ENCODE measurements at regions not wholly inside any gene's neighbourhood (a gene's known extent, or its start where the extent isn't known, plus 50 kb on each side); places are given as distances from the start of the nearest gene placed in this dataset.

GRCh38 chr4:4808086-4808485 lies 51.4 kb upstream of the MSX1 start:
- DNase-seq (ENCODE audit: low spot score): no peak

- no peak for DNase-seq (ENCODE audit: low spot score)
Measured at GRCh38 chr4:4805887-4806286, 53.6 kb upstream of the MSX1 start.

DNA sequence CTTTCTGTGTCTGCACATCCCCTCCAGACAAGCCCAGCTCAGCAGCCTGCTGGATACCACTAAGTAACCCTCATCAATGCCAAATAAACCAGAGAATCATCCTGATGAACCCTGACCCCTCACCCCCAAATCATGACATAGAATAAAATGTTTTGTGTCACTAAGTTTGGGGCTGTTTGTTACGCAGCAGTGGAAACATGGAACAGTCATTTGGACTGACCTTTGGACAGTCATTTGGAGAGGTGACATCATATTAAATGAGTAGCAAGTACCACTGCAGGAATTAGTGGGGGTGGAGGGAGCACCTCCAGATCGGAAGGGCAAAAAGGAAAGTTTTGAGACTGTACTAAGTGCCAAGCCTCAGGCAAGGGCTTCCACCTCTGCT lies 55.6 kb upstream of the MSX1 start:
- DNase-seq (ENCODE audit: low spot score): no peak

DNA sequence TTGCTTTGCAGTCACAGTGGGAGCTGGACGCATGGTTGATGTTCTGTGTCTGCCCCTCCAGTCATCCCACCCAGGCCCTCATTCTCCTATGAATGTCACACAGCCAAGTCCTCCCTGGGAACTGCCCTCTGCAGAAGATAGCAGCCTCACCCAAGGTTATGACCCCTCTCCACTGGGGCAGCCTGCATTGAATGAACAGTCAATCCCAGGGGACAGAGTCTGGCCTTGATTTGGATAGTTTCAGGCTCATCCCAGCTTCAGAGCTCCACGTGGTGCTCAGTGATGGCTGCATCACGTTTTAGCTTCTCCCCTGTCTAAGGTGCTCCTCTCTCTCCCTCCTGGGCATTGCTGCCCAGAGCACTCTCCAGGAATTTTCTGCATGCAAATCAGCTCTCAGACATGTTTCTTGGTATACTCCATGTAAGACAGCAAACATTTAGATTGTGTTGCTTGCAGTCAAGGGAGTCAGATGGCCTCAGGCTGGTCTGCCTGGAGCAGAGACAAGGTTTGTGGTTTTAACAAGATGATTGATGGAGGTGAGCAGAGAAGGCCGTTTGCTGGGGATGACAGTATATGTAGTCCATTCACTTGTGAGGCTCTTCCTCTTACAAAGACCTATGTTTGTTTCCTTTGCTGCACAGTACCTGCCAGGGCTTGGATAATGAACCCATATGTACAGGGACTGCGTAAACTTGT lies 56.1 kb upstream of the MSX1 start:
- no peak for DNase-seq (ENCODE audit: low spot score)

DNA sequence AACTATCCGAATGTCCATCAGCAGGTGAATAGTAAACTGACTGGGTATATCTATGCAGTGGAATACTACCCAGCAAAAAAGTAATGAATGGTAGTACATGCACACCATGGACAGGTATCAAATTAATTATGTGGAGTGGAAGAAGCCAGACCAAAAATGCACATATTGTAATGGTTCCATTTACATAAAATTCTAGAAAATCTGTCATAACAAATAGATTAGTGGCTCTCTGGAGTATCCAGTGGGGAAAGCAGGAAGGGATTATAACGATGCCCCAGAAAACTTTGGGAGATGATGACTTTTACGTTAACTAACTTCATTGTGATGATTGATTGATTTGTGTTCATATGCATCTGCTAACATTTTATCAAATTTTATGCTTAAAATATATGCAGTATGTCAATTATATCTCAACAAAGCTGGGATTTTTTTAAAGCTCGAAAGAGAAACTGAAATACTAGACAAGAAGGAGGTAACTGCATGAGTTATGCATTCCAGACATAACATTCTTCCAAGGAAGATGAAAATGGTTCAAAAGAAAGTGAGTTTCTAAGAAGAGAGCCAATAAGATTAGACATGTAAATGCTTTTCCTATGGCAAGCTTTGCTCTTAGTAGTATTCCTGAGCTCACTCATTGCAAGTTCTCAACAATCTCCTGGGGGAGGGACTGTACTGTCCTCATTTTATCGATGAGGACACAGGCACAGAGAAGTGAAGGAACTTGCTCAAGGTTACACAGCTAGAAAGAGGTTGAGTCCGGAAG lies 58.6 kb upstream of the MSX1 start:
- no peak for DNase-seq (ENCODE audit: low spot score)

DNA sequence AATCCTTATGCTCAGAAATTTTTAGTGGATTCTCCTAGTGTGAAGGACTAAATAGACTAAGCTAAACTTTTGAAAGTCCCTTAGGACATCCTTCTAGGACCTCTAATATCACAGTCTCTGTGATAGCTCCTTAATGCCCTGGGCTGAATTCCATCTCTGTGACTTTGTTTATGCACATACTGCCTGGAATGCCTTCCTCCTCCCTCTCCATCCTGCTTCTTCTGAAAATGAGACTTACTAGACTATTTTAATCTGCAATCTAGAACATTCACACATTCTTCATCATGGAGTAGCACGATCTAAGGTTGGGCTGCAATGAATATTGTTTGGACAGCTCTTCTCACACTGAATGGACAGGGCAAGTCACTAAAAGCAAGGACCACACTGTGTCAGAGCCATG lies 65.0 kb upstream of the MSX1 start:
- DNase-seq (ENCODE audit: low spot score): no peak

GRCh38 chr4:4792466-4792865 lies 67.0 kb upstream of the MSX1 start:
- DNase-seq (ENCODE audit: low spot score): no peak

- DNase-seq (ENCODE audit: low spot score): no peak
Measured at GRCh38 chr4:4791299-4792111, 68.0 kb upstream of the MSX1 start.

- DNase-seq (ENCODE audit: low spot score): no peak
Measured at GRCh38 chr4:4789462-4789861, 70.0 kb upstream of the MSX1 start.

DNA sequence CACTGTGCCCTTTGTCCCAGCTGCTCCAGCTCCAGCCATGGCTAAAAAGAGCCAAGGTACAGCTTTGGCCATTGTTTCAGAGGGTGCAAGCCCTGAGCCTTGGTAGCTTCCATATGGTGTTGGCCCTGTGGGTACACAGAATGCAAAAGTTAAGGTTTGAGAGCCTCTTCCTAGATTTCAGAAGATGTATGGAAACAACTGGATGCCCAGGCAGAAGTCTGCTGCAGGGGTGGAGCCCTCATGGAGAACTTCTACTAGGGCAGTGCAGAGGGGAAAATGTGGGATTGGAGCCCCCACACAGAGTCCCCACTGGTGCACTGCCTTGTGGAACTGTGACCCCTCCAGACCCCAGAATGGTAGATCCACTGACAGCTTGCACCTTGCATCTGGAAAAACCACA lies 70.9 kb upstream of the MSX1 start:
- no peak for DNase-seq (ENCODE audit: low spot score)

DNA sequence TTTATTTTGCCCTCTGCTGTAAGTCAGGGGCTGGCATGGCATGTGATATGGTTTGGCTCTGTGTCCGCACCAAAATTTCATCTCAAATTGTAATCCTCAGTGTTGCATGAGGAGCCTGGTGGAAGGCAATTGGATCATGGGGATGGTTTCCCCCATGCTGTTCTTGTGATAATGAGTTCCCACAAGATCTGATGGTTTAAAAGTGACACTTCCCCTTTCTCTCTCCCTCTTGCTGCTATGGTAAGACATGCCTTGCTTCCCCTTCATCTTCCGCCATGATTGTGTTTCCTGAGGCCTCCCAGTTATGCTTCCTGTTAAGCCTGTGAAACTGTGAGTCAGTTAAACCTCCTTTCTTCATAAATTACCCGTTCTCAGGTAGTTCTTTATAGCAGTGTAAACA lies 72.0 kb upstream of the MSX1 start:
- DNase-seq (ENCODE audit: low spot score): no peak

GRCh38 chr4:4784379-4784778 lies 75.1 kb upstream of the MSX1 start:
- no peak for DNase-seq (ENCODE audit: low spot score)

GRCh38 chr4:4783847-4784246 lies 75.6 kb upstream of the MSX1 start:
- no peak for DNase-seq (ENCODE audit: low spot score)

DNA sequence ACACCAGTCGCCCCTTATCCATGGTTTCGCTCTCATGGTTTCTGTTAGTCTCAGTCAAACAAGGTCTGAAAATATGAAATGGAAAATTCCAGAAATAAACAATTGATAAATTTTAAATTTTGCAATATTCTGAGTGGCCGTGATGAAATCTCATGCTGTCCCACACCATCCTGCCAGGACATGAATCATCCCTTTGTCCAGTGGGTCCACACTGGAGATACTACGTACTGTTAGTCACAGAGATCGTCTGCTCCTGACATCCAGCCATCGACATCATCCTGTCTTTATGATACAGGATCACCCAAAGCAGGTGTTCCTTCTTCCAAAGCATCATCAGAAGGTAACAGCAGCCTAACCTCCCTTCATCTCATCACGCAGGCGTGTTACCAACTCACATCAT lies 76.5 kb upstream of the MSX1 start:
- DNase-seq (ENCODE audit: low spot score): no peak

GRCh38 chr4:4781936-4782707 lies 77.3 kb upstream of the MSX1 start:
- no peak for DNase-seq (ENCODE audit: low spot score)

DNA sequence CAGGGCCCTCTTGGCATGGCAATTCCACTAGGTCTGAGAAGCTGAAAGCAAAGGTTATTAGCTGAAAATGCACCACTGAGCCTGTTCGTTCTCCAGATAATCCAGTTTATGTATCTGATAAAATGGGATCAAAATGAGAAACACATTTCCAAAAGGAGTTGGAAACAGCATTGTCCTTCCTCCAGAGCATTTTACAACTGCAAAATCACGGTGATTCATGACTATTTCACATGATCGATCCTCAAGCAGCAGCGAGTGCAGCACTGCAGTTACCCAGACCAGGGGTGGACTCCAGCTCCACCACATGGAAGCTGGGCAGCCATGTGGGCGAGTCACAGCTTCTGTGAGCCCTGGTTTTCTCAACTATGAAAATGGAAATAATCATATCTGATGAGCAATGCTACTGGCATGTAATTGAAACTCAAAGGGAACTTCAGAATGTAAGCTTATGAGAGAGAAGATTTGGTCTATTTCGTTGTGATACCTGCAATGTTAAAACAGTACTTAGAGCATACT lies 78.7 kb upstream of the MSX1 start:
- no peak for DNase-seq (ENCODE audit: low spot score)

GRCh38 chr4:4779486-4779885 lies 80.0 kb upstream of the MSX1 start:
- DNase-seq (ENCODE audit: low spot score): no peak

- no peak for DNase-seq (ENCODE audit: low spot score)
Measured at GRCh38 chr4:4779054-4779453, 80.4 kb upstream of the MSX1 start.

- DNase-seq (ENCODE audit: low spot score): no peak
Measured at GRCh38 chr4:4778554-4778953, 80.9 kb upstream of the MSX1 start.

GRCh38 chr4:4776934-4777333 lies 82.5 kb upstream of the MSX1 start:
- no peak for DNase-seq (ENCODE audit: low spot score)

DNA sequence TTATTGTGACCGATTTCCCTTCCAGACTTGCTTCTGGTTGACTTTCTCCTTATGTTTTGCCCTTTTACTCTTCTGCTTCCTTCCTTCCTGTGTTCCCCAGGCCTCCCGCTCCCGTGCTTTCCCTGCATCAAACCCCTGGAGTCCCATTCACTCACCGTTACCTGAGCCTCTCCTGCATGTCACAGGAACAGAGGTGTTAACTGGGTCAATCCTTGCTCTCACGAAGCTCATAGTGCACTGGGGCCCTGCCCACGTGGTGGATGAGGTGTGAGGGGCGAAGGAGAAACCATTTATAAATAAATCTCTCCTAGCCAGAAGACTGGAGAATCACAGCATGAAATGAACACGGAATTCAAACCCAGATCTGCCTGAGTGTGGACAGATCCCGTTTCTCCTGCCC lies 83.1 kb upstream of the MSX1 start:
- no peak for DNase-seq (ENCODE audit: low spot score)

GRCh38 chr4:4775493-4776004 lies 83.9 kb upstream of the MSX1 start:
- no peak for DNase-seq (ENCODE audit: low spot score)

All from hematopoietic multipotent progenitor cell treated with erythropoietin and hydrocortisone succinate and interleukin-3 and kit ligand, for 17 days (in vitro differentiated cells).